ENCODE measurements at regions not wholly inside any gene's neighbourhood (a gene's known extent, or its start where the extent isn't known, plus 50 kb on each side); places are given as distances from the start of the nearest gene placed in this dataset.

DNA sequence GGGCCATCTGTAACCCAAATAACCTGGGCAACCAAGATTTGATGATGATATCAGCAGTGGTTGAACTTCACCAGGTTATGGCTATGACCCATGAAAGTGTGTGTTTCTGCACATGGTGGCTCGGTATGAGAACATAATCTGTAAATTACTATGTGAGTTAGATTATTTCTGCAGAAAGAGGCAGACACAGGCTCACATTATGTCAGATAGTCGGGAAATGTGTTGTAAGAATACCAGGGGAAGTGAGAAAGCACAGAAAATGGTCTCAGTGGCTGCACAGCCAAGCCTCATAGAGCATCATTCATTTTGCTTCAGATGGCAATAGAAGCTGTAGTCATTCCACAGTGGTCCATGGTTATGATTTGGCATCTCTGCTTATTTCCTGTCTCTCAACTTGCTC lies 63.0 kb upstream of the RBPJ start:
- Histone ChIP-seq H3K9me3 (ENCODE audit: control extremely low read depth in 1 of 3, control insufficient read depth in 2 of 3, insufficient read depth in 1 of 3, low read length in 2 of 3) (peaks cover 0 to 6% (median 0%) of the 10 kb centered on the region in 3 donors), H3K36me3 (replicated peaks in 1 of 2; ENCODE audit: control extremely low read depth in 1 of 2, control insufficient read depth in 1 of 2, extremely low read depth in 1 of 2, insufficient read depth in 2 of 2, low read length in 1 of 2) (no peaks in the 10 kb centered on the region), H3K4me2 (replicated peaks; ENCODE audit: low read depth, low read length, poor library complexity, severe bottlenecking) (no peak overlapping the region), H3K27me3 (replicated peaks in 1 of 4; ENCODE audit: control extremely low read depth in 1 of 4, control insufficient read depth in 3 of 4, insufficient read depth in 4 of 4, low read length in 3 of 4) (peaks cover 0 to 4% (median 0%) of the 10 kb centered on the region in 4 experiments), H3K27ac (ENCODE audit: low read length in 2 of 2) (no peak overlapping the region), H2AFZ (ENCODE audit: insufficient read depth, low read depth, low read length, poor library complexity, severe bottlenecking) (no peak overlapping the region), H3K4me3 (ENCODE audit: control extremely low read depth in 1 of 5, extremely low read depth in 1 of 5, insufficient read depth in 1 of 5, low read depth in 2 of 5, low read length in 4 of 5) (no peak overlapping the region), H3K4me1 (ENCODE audit: control insufficient read depth in 2 of 2, insufficient read depth in 2 of 2, low read length in 2 of 2) (no peaks in the 10 kb centered on the region), H3K9ac (ENCODE audit: low read length) (no peak overlapping the region), H4K20me1 (ENCODE audit: control insufficient read depth, insufficient read depth, low read length, poor library complexity, severe bottlenecking) (no peaks in the 10 kb centered on the region), H3K79me2 (ENCODE audit: control insufficient read depth, insufficient read depth, low read length) (no peaks in the 10 kb centered on the region)
- Mint-ChIP-seq H3K4me3 (no peak overlapping the region), H3K4me1 (no peaks in the 10 kb centered on the region), H3K9me3 (ENCODE audit: insufficient read depth) (peaks cover 3% of the 10 kb centered on the region), H3K27ac (no peak overlapping the region), H3K27me3 (peaks cover 10% of the 10 kb centered on the region)
- TF ChIP-seq, protein P1, sequence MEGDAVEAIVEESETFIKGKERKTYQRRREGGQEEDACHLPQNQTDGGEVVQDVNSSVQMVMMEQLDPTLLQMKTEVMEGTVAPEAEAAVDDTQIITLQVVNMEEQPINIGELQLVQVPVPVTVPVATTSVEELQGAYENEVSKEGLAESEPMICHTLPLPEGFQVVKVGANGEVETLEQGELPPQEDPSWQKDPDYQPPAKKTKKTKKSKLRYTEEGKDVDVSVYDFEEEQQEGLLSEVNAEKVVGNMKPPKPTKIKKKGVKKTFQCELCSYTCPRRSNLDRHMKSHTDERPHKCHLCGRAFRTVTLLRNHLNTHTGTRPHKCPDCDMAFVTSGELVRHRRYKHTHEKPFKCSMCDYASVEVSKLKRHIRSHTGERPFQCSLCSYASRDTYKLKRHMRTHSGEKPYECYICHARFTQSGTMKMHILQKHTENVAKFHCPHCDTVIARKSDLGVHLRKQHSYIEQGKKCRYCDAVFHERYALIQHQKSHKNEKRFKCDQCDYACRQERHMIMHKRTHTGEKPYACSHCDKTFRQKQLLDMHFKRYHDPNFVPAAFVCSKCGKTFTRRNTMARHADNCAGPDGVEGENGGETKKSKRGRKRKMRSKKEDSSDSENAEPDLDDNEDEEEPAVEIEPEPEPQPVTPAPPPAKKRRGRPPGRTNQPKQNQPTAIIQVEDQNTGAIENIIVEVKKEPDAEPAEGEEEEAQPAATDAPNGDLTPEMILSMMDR (IDR thresholded peaks at IDR 0.05): no peak
- TF ChIP-seq EZH2 (IDR thresholded peaks at IDR 0.05; ENCODE audit: borderline replicate concordance, insufficient read depth, low read depth, low read length, poor library complexity, severe bottlenecking): no peak
- no peak for ATAC-seq (ENCODE audit: low read depth)
- ChIA-PET POLR2A (no interaction called here), CTCF (no interaction called here)
- WGBS (ENCODE audit: insufficient coverage): 81% methylated on average over 2 of the region's 2 CpGs
- DNase-seq: no peak
- intact Hi-C loops (cut with micrococcal nuclease): no loop called here

DNA sequence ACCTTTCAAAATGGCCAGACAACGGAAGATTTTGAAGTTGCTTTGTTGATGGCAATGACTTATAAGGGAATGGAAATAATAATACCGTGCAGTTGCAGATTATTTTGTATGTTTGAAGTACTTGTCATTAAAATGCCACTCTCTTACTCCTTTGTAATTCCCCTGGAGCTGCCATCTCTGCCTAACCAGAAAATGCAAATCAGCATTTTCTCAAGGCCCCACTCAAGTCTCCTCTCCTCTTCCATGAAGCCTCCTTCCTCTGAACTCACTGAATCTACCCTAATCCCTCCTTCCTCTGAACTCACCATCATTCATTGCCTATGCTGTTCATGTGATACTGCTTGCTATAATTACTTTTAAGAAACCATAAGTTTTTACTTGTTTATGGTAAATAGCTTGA lies 60.2 kb upstream of the RBPJ start:
- no CpG with 5 or more reads among the region's 2 CpGs for WGBS (ENCODE audit: insufficient coverage)
- H3K4me2 ChIP-seq (replicated peaks; ENCODE audit: low read depth, low read length, poor library complexity, severe bottlenecking): no peak overlapping the region
- H3K36me3 ChIP-seq (replicated peaks in 1 of 2; ENCODE audit: control extremely low read depth in 1 of 2, control insufficient read depth in 1 of 2, extremely low read depth in 1 of 2, insufficient read depth in 2 of 2, low read length in 1 of 2): no peaks in the 10 kb centered on the region
- no peaks in the 10 kb centered on the region for H3K79me2 ChIP-seq (ENCODE audit: control insufficient read depth, insufficient read depth, low read length)
- ChIA-PET POLR2A (no interaction called here), CTCF (no interaction called here)
- TF ChIP-seq, protein P1 (IDR thresholded peaks at IDR 0.05): no peak
- no peak for TF ChIP-seq EZH2 (IDR thresholded peaks at IDR 0.05; ENCODE audit: borderline replicate concordance, insufficient read depth, low read depth, low read length, poor library complexity, severe bottlenecking)
- peaks cover 3% of the 10 kb centered on the region for H3K9me3 Mint-ChIP-seq (ENCODE audit: insufficient read depth)
- H3K4me3 Mint-ChIP-seq: no peak overlapping the region
- no peaks in the 10 kb centered on the region for H4K20me1 ChIP-seq (ENCODE audit: control insufficient read depth, insufficient read depth, low read length, poor library complexity, severe bottlenecking)
- ATAC-seq (ENCODE audit: low read depth) (no peak), DNase-seq (no peak)
- H3K4me3 ChIP-seq (ENCODE audit: control extremely low read depth in 1 of 5, extremely low read depth in 1 of 5, insufficient read depth in 1 of 5, low read depth in 2 of 5, low read length in 4 of 5): no peak overlapping the region
- no peak overlapping the region for H2AFZ ChIP-seq (ENCODE audit: insufficient read depth, low read depth, low read length, poor library complexity, severe bottlenecking)
- no peaks in the 10 kb centered on the region for H3K4me1 Mint-ChIP-seq
- no peak overlapping the region for H3K9ac ChIP-seq (ENCODE audit: low read length)
- H3K4me1 ChIP-seq (ENCODE audit: control insufficient read depth in 2 of 2, insufficient read depth in 2 of 2, low read length in 2 of 2): no peaks in the 10 kb centered on the region
- peaks cover 23% of the 10 kb centered on the region for H3K27me3 Mint-ChIP-seq
- no peak overlapping the region for H3K27ac ChIP-seq (ENCODE audit: low read length in 2 of 2)
- no peak overlapping the region for H3K27ac Mint-ChIP-seq
- H3K9me3 ChIP-seq (ENCODE audit: control extremely low read depth in 1 of 3, control insufficient read depth in 2 of 3, insufficient read depth in 1 of 3, low read length in 2 of 3): peaks cover 0 to 6% (median 0%) of the 10 kb centered on the region in 3 donors
- peaks cover 0 to 4% (median 2%) of the 10 kb centered on the region in 4 experiments for H3K27me3 ChIP-seq (replicated peaks in 1 of 4; ENCODE audit: control extremely low read depth in 1 of 4, control insufficient read depth in 3 of 4, insufficient read depth in 4 of 4, low read length in 3 of 4)
- intact Hi-C loops (cut with micrococcal nuclease): no loop called here
